K562 (cell line): ENCODE measurements at regions not wholly inside any gene's neighbourhood (a gene's known extent, or its start where the extent isn't known, plus 50 kb on each side); places are given as distances from the start of the nearest gene placed in this dataset.
A peak's percentile ranks its signal among the peaks of the same experiment; 100 is the strongest.

ENCODE experiments used
- CXXC5 ChIP-seq: fragments of 250-450 bp; sonication (Bioruptor Pico); IDR thresholded peaks from 2 replicates; pipeline ENCODE4 v1.8.0; 2022; ENCODE audit warnings: inconsistent platforms, mild to moderate bottlenecking, moderate library complexity
- HDAC6 ChIP-seq: IDR thresholded peaks from 2 replicates; pipeline ENCODE4 v1.6.1; 2012; ENCODE audit warnings: low read depth, mild to moderate bottlenecking, control low read depth, inconsistent platforms, low read length, moderate library complexity
- HEY1 ChIP-seq: fragments of 250-450 bp; sonication (Bioruptor Pico); IDR thresholded peaks from 2 replicates; pipeline ENCODE4 v1.5.0; 2020; ENCODE audit warnings: mild to moderate bottlenecking, moderate library complexity, borderline replicate concordance
- IRF9 ChIP-seq: fragments of 450-650 bp; IDR thresholded peaks from 2 replicates; pipeline ENCODE4 v1.6.1; 2016; ENCODE audit warnings: missing biosample characterization, missing genetic modification characterization
- PTTG1 ChIP-seq: fragments of 450-650 bp; IDR thresholded peaks from 2 replicates; pipeline ENCODE4 v1.6.1; 2016; ENCODE audit warnings: low read depth, mild to moderate bottlenecking, missing genetic modification characterization, missing compliant biosample characterization
- SMAD4 ChIP-seq: fragments of 250-450 bp; sonication (Bioruptor Pico); conservative IDR thresholded peaks from 2 replicates; pipeline ENCODE4 v1.8.0; 2021; ENCODE audit warnings: inconsistent platforms, mild to moderate bottlenecking, moderate library complexity
- ZNF311 ChIP-seq: fragments of 250-450 bp; sonication (Bioruptor Pico); IDR thresholded peaks from 2 replicates; pipeline ENCODE4 v1.4.0; 2020; ENCODE audit warnings: mild to moderate bottlenecking, moderate library complexity
- ZNF583 ChIP-seq: fragments of 250-450 bp; sonication (Bioruptor Pico); IDR thresholded peaks from 2 replicates; pipeline ENCODE4 v1.4.0; 2020
- ZNF592 ChIP-seq: fragments of 450-650 bp; IDR thresholded peaks from 2 replicates; pipeline ENCODE4 v1.6.1; 2017; ENCODE audit warnings: antibody characterized with exemption, mild to moderate bottlenecking

GRCh38 chr16:10326647-10327046 is 59.2 kb upstream of the ATF7IP2 start (continued):
- TF ChIP-seq HDAC6 (no peak), ZNF311 (CRISPR knock-in tag) (peak; percentile 86), SMAD4 (CRISPR knock-in tag) (peak; percentile 78), ZNF592 (peak; percentile 83), HEY1 (CRISPR knock-in tag) (no peak), IRF9 (peak; percentile 59; the same call in 1 of the 2 replicates), CXXC5 (CRISPR knock-in tag) (peak; percentile 55), PTTG1 (tag) (peak; percentile 63; the same call in 1 of the 2 replicates), ZNF583 (CRISPR knock-in tag) (0 out of 2 replicates have a peak, but pooled peaks have one; percentile 85)
